ENCODE measurements at regions not wholly inside any gene's neighbourhood (a gene's known extent, or its start where the extent isn't known, plus 50 kb on each side); places are given as distances from the start of the nearest gene placed in this dataset.

DNA sequence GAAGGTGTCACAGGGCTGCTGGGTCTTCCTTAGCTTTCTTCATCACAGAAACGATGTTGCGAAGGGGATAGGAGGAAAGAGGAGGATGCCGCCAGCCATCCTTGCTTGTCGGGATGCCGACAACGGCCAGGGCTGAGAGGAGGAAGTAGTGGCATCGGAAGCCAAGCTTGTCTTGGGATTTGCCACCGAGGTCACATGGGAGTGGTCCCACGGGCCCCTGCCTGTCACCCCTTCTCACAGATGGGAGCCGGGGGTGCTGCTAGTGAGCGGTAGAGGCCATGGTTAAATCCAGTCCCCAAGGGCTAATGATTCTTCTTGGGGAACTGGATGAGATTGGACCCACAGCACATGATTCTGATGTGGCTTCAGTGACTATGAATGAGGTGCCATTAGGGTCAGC is 1375.8 kb downstream of the BRD1 start:
- no peak for FAIRE-seq
- in situ Hi-C loops (cut with HindIII; ENCODE audit: extremely low pct_ligation_motif_present, low pct_unique_long_range_greater_than_20kb) (no loop called here), intact Hi-C loops (cut with micrococcal nuclease; ENCODE audit: unreplicated experiment) (no loop called here)
- DNase-seq (ENCODE audit: low spot score): no peak
- Histone ChIP-seq H2AFZ (ENCODE audit: low read length) (no peak overlapping the region), H3K9ac (ENCODE audit: insufficient read depth, low read depth, low read length) (no peak overlapping the region), H3K27me3 (ENCODE audit: control insufficient read depth in 1 of 2, insufficient read depth in 2 of 2, low read length in 2 of 2) (peaks cover 7 to 73% of the 10 kb centered on the region in 2 experiments; a peak in 4 of 5 replicates), H3K27ac (ENCODE audit: extremely low read length, insufficient read depth, low read length) (no peak overlapping the region), H3K36me3 (replicated peaks in 1 of 2; ENCODE audit: control insufficient read depth in 1 of 2, insufficient read depth in 2 of 2, low read length in 2 of 2) (no peaks in the 10 kb centered on the region), H3K9me3 (ENCODE audit: low read length) (no peaks in the 10 kb centered on the region), H4K20me1 (ENCODE audit: insufficient read depth, low read length) (no peaks in the 10 kb centered on the region), H3K79me2 (ENCODE audit: insufficient read depth, low read length) (no peaks in the 10 kb centered on the region), H3K4me3 (replicated peaks in 1 of 3; ENCODE audit: insufficient read depth in 1 of 3, low read depth in 2 of 3, low read length in 3 of 3) (no peak overlapping the region), H3K4me1 (ENCODE audit: insufficient read depth, low read length) (no peaks in the 10 kb centered on the region), H3K4me2 (ENCODE audit: low read depth, low read length) (no peak overlapping the region)
- BruUV-seq (replicated peaks): no TSS peak
- no peak for ATAC-seq
- POLR2A ChIA-PET: no interaction called here
- 45% methylated on average over 7 of the region's 11 CpGs for WGBS (ENCODE audit: low lambda C conversion rate)
- CTCF ChIA-PET (ENCODE audit: low intra/inter-chr PET ratio, low total read pairs): no interaction called here
- no peak for TF ChIP-seq TBX3 (IDR thresholded peaks at IDR 0.05; ENCODE audit: borderline replicate concordance)
- TF ChIP-seq HNRNPH1 (optimal IDR thresholded peaks at IDR 0.05; ENCODE audit: low read depth, low read length): no peak
- no peak for TF ChIP-seq BHLHE40 (IDR thresholded peaks at IDR 0.05; ENCODE audit: low read length)
- TF ChIP-seq, protein P1, sequence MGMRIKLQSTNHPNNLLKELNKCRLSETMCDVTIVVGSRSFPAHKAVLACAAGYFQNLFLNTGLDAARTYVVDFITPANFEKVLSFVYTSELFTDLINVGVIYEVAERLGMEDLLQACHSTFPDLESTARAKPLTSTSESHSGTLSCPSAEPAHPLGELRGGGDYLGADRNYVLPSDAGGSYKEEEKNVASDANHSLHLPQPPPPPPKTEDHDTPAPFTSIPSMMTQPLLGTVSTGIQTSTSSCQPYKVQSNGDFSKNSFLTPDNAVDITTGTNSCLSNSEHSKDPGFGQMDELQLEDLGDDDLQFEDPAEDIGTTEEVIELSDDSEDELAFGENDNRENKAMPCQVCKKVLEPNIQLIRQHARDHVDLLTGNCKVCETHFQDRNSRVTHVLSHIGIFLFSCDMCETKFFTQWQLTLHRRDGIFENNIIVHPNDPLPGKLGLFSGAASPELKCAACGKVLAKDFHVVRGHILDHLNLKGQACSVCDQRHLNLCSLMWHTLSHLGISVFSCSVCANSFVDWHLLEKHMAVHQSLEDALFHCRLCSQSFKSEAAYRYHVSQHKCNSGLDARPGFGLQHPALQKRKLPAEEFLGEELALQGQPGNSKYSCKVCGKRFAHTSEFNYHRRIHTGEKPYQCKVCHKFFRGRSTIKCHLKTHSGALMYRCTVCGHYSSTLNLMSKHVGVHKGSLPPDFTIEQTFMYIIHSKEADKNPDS (CRISPR knock-in tag; IDR thresholded peaks at IDR 0.05): no peak
- TF ChIP-seq ZNF720 (CRISPR knock-in tag; IDR thresholded peaks at IDR 0.05): no peak
- no peak for TF ChIP-seq CHCHD3 (CRISPR knock-in tag; IDR thresholded peaks at IDR 0.05)
- TF ChIP-seq, protein P2, sequence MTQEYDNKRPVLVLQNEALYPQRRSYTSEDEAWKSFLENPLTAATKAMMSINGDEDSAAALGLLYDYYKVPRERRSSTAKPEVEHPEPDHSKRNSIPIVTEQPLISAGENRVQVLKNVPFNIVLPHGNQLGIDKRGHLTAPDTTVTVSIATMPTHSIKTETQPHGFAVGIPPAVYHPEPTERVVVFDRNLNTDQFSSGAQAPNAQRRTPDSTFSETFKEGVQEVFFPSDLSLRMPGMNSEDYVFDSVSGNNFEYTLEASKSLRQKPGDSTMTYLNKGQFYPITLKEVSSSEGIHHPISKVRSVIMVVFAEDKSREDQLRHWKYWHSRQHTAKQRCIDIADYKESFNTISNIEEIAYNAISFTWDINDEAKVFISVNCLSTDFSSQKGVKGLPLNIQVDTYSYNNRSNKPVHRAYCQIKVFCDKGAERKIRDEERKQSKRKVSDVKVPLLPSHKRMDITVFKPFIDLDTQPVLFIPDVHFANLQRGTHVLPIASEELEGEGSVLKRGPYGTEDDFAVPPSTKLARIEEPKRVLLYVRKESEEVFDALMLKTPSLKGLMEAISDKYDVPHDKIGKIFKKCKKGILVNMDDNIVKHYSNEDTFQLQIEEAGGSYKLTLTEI (CRISPR knock-in tag; conservative IDR thresholded peaks at IDR 0.05): no peak
- TF ChIP-seq ZNF510 (CRISPR knock-in tag; IDR thresholded peaks at IDR 0.05; ENCODE audit: low read depth): no peak
- no peak for TF ChIP-seq ZFP82 (CRISPR knock-in tag; IDR thresholded peaks at IDR 0.05; ENCODE audit: borderline replicate concordance)
- TF ChIP-seq, protein P3, sequence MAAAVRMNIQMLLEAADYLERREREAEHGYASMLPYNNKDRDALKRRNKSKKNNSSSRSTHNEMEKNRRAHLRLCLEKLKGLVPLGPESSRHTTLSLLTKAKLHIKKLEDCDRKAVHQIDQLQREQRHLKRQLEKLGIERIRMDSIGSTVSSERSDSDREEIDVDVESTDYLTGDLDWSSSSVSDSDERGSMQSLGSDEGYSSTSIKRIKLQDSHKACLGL (CRISPR knock-in tag; IDR thresholded peaks at IDR 0.05): no peak

Measured in HepG2 (cell line).